GM04504 (cell line): ENCODE measurements at regions not wholly inside any gene's neighbourhood (a gene's known extent, or its start where the extent isn't known, plus 50 kb on each side); places are given as distances from the start of the nearest gene placed in this dataset.
"Not testable (repeated sequence)": the region's sequence is repeated elsewhere in the genome, so short reads cannot be mapped to it uniquely, and the experiment has no call there.

ENCODE experiments used
- DNase-seq: peaks from one replicate; pipeline ENCODE4 v3.0.0-alpha.2; 2012; ENCODE audit warnings: low read depth

DNA sequence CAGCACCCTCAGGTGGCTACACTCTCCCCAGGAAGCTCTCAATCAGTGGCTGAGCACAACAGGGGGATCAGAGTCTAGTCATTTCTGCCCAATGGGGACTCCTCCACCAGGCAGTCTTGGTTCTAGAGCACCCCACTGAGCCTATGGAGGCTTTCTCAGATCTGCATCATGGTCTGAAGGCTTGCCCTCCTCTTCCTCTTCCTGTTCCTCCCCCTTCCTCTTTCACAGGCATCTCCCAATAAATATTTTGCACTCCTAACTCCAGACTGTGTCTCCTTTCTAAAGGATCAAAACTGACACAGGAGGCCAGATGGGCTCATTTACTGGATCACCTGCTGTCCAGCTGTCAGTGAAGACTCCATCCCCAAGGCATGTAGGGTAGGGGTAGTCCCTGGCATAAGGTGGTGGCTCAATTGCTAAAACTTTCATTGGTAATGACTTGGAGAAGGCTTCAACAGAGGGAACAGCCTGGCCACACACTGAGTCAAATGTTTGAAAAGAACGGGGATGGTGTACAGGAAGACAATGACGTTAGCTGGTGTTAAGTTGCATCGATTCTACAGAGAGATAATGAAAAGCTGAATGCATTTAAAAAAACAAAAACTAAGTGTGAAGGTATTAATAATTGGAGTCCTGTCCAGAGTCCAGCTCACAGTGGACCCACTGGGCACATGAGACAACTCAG is 84.2 kb upstream of the SLC2A1 start:
- DNase-seq = no peak

GRCh38 chr1:43042127-43042526 is 83.5 kb upstream of the SLC2A1 start:
- no peak for DNase-seq

DNA sequence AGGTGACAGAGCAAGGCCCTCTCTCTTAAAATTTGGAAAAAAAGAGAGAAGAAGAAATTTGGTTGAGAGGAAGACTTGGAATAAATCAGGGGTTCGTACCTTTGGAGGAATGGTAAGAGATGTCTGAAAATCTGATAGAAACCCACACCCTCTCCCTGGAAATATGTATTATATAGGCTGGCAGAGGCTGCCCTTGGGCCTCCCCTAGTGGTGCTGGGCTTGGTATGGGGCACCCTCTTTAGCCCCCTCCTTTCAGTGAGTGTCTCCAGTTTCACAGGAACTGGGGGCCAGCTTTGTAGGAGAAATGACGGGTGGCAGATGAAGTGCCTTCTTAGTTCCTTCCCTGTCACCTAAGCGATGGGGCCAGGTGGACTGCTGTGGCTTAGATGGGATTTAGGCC is 82.9 kb upstream of the SLC2A1 start:
- DNase-seq = no peak

DNA sequence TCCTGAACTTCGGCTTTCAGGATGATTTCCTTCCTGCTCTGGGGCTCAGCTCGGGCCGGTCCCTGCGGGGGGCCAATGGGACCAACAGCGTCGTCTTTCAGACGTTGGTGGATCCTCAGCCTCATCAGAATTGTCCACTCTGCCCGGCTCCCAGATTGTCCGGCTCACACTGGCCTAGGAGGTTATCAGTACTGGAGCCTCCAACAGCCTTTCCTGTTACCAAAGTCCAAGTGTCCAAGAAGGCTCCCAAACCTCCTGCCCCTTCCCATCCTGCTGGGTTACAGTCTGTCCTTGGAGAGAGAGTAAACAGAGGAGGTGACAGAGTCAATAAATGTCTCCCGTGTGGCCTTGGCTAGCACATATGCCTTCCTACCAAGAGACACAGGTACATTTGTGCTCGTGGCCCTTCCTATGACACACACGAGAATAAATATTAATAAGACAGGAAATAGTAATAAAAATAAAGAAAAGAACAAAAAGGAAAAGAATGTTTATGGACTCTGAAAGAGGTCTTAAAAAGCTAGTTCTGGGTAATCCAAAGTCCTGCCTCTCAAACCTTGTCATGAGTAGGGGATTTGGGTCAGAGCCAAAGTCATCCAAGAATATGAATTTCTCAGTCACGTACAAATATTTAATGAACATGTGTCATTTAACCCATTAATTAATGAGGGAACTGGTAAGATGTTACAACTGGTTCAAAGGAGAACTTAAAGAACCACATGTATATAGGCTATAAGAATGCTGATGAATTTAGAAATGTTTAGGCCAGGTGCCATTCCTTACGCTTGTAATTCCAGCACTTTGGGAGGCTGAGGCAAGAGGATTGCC is 80.8 kb upstream of the SLC2A1 start:
- DNase-seq = no peak

GRCh38 chr1:43038232-43038935 is 79.7 kb upstream of the SLC2A1 start:
- no peak for DNase-seq

DNA sequence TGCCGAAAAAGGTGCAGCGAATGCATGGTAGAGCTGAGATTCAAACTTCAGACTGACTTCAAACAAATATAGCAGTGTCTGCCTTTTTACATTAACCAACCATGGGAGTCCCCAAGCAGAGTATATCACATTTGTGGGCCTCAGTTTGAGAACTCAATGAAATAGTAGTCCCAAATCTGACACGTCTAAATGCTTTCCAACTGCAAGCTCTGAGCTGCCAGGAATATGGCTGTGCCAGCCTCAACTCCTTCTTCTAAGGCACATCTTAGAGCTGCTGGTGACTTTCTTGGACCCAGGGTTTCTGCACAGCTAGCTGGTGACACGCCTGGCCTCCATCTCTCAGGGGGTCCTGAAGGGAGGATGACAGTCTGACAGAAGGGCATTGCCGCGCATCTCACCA is 78.8 kb upstream of the SLC2A1 start:
- no peak for DNase-seq

GRCh38 chr1:43036932-43037331 is 78.3 kb upstream of the SLC2A1 start:
- no peak for DNase-seq

DNA sequence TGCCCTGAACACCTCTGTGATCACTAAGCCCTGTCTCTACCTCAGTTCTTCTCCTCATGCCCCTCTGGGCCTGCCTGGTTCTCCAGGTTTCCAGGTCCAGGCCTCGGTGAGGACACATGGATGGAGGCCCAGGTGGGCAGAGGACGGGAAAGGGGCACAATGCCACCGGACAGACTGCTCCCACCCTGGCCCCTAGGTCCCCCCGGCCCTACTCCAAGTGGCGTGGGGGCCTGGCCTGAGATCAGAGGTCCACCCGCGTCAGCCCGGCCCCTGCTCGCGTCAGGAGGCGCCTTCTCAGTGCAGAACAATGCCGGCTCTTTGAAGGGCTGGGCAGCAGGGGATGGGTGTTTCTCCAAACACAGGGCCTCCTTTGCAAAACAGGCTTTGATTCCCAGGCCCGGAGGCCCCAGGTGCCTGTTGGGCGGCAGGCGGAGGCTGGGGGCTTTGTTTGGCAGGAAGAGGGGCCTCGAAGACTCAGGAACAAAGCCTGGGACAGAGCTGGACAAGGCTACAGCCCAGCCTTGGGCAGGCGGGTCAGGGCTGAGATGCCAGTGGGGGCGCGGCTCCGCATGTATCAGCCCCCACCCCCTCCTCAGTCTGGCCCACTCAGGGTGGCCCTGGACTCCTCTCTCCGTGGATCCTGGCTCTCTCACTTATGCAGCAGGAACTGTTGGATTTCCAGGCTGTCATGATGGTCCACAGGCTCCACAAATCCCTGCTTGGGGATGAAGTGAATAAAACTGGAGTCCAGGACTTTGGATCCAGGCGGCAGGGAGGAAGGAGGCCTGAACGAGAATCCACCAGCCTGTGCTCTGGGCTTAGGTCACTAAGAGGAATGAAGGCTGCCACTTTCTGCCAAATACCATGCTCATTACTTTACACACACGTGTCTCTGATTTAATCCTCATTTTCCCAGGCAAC is 77.4 kb upstream of the SLC2A1 start:
- DNase-seq = no peak

DNA sequence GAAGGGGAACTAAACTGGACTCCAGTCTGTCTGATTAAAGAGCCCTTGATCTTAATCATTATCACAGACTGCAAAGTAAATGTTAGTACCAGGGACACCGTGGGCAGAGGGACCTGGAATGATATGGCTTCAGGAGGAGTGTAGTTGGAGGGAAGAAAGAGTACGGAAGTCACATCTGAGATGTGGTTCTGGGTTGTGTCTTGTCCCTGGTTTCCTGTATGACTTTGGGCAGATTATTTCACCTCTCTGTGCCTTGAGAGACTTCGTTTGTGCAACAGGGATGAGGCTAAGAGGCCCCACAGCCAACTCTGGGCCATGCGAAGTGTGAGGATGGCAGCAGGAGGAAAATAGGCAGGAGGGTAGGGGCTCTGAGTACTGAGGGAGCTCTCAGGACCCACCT is 76.1 kb upstream of the SLC2A1 start:
- no peak for DNase-seq

DNA sequence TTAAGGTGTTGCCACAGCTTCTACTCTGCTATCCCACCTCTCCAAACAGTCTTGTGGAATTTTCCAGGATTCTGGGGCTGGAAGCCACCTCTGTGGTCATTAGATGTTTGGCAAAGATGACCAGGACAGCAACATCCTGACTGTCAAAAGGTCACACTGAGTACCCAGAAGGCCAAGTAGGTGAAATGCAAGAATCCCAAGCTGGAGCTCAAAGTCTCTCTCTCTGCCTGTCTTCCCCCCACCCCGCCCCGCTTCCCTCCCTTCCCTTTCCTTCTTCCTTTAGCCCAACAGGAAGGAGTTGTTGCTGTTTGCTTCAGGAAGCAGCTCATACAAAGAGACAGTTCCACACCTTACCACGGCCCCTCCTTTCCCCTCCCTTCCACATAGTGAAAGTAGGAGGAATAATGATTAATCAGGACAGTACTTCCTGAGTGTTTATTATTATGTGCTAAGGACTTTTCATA is 75.6 kb upstream of the SLC2A1 start:
- DNase-seq = no peak

- DNase-seq = no peak
Observed at GRCh38 chr1:43031316-43032203, 72.9 kb upstream of the SLC2A1 start.

GRCh38 chr1:43024905-43025304 is 66.2 kb upstream of the SLC2A1 start:
- DNase-seq = no peak

DNA sequence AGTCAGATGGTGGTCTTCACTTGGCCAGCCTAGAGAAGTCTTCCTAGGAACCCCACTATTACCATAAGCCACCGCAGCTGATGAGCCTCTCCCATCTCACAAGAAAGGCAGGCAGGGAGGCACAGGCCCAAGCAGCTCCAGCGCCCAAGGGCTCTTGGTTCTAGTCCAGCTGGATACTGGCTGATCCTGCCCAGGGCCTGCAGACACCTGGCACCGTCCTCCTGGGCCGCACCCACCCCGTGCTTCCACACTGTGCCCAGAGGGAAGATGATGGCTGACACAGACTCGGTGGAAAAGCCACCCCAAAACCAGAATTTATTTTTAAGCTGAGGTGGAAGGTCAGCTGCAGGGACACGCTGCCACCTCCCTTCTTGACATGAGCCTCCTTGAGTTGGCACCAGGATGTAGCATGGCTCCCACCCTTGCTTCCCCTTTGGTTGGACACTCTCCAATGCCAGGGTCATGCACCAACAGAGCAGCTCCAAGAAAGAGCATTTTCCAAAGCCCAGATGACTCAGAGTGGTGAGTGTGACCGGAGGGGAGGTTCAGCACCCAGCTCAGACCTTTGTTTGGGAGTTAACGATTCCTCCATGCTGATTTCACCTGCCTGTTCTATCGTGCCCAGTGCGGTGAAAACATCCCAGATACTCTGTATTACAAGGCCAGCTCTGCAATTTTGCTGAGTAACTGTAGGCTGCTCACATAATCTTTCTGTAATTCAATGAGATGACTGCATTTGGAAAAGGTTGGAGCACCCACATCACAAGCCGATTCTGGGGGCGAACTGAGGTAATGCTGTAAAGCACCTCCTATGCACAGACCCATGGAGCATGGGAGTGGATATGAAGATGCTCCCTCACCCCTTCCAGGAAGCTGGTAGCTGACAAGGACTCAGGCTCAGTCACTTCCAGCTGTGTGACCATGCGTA is 63.1 kb upstream of the SLC2A1 start:
- DNase-seq = no peak

DNA sequence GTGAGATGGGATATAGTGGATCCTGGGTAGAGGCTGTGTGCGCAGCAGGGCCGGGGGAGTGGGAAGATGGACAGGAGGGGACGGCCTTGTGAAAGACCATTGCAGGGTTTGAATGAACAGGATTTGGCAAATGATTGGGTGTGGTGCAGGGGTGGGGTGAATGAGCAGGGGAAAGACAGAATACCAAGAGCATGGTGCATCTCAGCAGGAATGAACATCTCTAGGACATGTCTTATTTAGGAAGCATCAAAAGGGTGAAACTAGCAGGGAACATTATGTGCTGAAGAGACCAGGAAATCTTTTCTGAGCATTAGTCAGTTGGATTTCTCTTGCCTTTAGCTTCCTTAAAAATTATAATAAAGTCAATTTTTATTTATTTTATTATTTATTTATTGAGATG is 60.6 kb upstream of the SLC2A1 start:
- DNase-seq = no peak

DNA sequence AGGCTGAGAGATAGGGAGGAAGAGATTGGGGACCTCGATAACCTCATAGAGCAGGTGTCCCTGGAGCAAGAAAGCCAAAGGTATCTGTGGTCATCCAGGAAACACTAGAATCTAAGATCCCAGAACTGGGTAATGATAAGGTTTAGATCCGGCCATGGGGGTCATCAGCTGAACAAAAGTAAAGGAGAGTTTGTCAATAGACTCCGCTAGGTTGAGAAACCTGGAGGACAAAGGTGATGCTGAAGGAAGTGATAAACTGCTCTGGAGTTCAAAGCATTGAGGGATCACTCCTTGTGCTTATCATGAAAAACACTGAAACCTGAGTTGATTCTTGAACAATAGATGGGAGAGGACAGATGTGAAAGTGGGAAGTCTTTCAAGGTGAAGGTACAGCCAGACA is 59.5 kb upstream of the SLC2A1 start:
- no peak for DNase-seq

- no peak for DNase-seq
Observed at GRCh38 chr1:43015269-43015668, 56.6 kb upstream of the SLC2A1 start.

GRCh38 chr1:43014579-43014978 is 55.9 kb upstream of the SLC2A1 start:
- not testable (repeated sequence) for DNase-seq

- no peak for DNase-seq
Observed at GRCh38 chr1:43011020-43011419, 52.4 kb upstream of the SLC2A1 start.

DNA sequence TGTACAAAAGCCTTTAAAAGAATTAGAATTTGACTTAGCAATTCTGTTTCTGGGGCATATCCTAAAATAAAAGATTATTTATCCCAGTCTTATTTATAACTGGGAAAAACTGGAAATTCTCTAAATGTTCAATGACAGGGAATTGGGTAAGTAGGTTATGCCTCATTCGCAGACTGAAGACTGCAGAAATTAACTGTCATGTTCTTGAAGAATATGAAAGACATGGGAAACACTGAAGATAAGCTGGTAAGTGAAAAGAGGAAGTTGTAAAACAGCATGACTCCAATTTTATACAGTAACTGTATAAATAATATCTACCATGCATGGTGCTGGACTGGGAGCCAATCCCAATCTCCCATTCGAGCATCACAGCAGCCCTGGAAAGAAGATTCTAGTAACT is 50.6 kb upstream of the SLC2A1 start:
- DNase-seq = no peak
